Sigmoid colon (tissue), 4 donors: ENCODE measurements at regions not wholly inside any gene's neighbourhood (a gene's known extent, or its start where the extent isn't known, plus 50 kb on each side); places are given as distances from the start of the nearest gene placed in this dataset.

ENCODE experiments used
- POLR2AphosphoS5 ChIP-seq, 4 donors: sonication (generic); formaldehyde crosslinking; IDR thresholded peaks; one replicate each; pipeline ENCODE4 v1.6.1; 2017; ENCODE audit warnings: antibody characterized with exemption in 4 of 4
- TF ChIP-seq, protein P1 (sequence below), 4 experiments: fragments of 450-650 bp in 3 of 4; fragments of 200-600 bp in 1 of 4; IDR thresholded peaks; one replicate each; pipeline ENCODE4 v1.5.1; 2016 to 2019; ENCODE audit warnings: antibody characterized with exemption in 4 of 4, mild to moderate bottlenecking in 3 of 4, moderate library complexity in 2 of 4

GRCh38 chr16:8310816-8311215 lies 279.5 kb downstream of the TMEM114 start:
- TF ChIP-seq POLR2AphosphoS5 (IDR thresholded peaks at IDR 0.05), result no peak
- TF ChIP-seq, protein P1, sequence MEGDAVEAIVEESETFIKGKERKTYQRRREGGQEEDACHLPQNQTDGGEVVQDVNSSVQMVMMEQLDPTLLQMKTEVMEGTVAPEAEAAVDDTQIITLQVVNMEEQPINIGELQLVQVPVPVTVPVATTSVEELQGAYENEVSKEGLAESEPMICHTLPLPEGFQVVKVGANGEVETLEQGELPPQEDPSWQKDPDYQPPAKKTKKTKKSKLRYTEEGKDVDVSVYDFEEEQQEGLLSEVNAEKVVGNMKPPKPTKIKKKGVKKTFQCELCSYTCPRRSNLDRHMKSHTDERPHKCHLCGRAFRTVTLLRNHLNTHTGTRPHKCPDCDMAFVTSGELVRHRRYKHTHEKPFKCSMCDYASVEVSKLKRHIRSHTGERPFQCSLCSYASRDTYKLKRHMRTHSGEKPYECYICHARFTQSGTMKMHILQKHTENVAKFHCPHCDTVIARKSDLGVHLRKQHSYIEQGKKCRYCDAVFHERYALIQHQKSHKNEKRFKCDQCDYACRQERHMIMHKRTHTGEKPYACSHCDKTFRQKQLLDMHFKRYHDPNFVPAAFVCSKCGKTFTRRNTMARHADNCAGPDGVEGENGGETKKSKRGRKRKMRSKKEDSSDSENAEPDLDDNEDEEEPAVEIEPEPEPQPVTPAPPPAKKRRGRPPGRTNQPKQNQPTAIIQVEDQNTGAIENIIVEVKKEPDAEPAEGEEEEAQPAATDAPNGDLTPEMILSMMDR (IDR thresholded peaks at IDR 0.05), result no peak
